CD4-positive, alpha-beta T cell (primary cell): ENCODE measurements at regions not wholly inside any gene's neighbourhood (a gene's known extent, or its start where the extent isn't known, plus 50 kb on each side); places are given as distances from the start of the nearest gene placed in this dataset.

Experiments used
- ATAC-seq: fragments of 200-7000 bp; cut with Tn5 transposase; one replicate; pipeline ENCODE4 v1.10.0; 2022; ENCODE audit warnings: mild to moderate bottlenecking; ENCODE audit not compliant: poor library complexity
- CTCF ChIA-PET: fragments of 350-600 bp; sonication (Branson Sonifier 250); formaldehyde crosslinking; loops from one replicate; lab custom pipeline; 2021; ENCODE audit warnings: antibody characterized with exemption, inconsistent platforms; lab: Charles Lee
- POLR2A ChIA-PET: fragments of 350-600 bp; sonication (Branson Sonifier 250); formaldehyde crosslinking; loops from one replicate; lab custom pipeline; 2021; ENCODE audit warnings: antibody characterized with exemption, inconsistent platforms; lab: Charles Lee
- DNase-seq, 14 experiments: peaks; one replicate each; pipeline ENCODE4 v3.0.0-alpha.2; 2013 to 2020; ENCODE audit warnings: mixed read lengths in 2 of 14
- H3K27ac ChIP-seq, 2 donors: one replicate each; pipeline versions ENCODE4 v1.5.1 to v1.7.0; 2013; ENCODE audit warnings: low read length in 2 of 2, low read depth in 1 of 2, mild to moderate bottlenecking in 1 of 2
- H3K27me3 ChIP-seq, 2 experiments: 1 replicate in 1 of 2; 2 replicates in 1 of 2; pipeline versions ENCODE4 v1.6.1 to v1.7.0; 2013; ENCODE audit warnings: low read length in 2 of 2, control low read depth in 1 of 2, mild to moderate bottlenecking in 1 of 2, moderate library complexity in 1 of 2; ENCODE audit not compliant: insufficient read depth in 2 of 2, control insufficient read depth in 1 of 2
- H3K36me3 ChIP-seq: one replicate; pipeline ENCODE4 v1.6.1; 2013; ENCODE audit warnings: low read length, control low read depth; ENCODE audit not compliant: insufficient read depth
- H3K4me1 ChIP-seq: one replicate; pipeline ENCODE4 v1.6.1; 2013; ENCODE audit warnings: low read length, control low read depth; ENCODE audit not compliant: insufficient read depth
- H3K4me3 ChIP-seq: one replicate; pipeline ENCODE4 v1.5.1; 2013; ENCODE audit warnings: mild to moderate bottlenecking, low read length, moderate library complexity
- H3K9me3 ChIP-seq, 2 experiments: 1 replicate in 1 of 2; 2 replicates in 1 of 2; pipeline versions ENCODE4 v1.6.1 to v1.7.0; 2013; ENCODE audit warnings: low read length in 2 of 2, mild to moderate bottlenecking in 2 of 2, control low read depth in 1 of 2, moderate library complexity in 1 of 2; ENCODE audit not compliant: control insufficient read depth in 1 of 2, insufficient read depth in 1 of 2
- H3K27ac Mint-ChIP-seq: one replicate; pipeline ENCODE4 v1.8.0; 2020; ENCODE audit warnings: mixed read lengths
- H3K27me3 Mint-ChIP-seq: one replicate; pipeline ENCODE4 v1.8.0; 2021; ENCODE audit warnings: mixed read lengths
- H3K36me3 Mint-ChIP-seq: one replicate; pipeline ENCODE4 v1.8.0; 2021; ENCODE audit warnings: low read depth, mixed read lengths
- H3K4me1 Mint-ChIP-seq: one replicate; pipeline ENCODE4 v1.8.0; 2021; ENCODE audit warnings: low read depth, mixed read lengths
- H3K4me3 Mint-ChIP-seq: one replicate; pipeline ENCODE4 v1.8.0; 2020; ENCODE audit warnings: mild to moderate bottlenecking, mixed read lengths
- H3K9me3 Mint-ChIP-seq: one replicate; pipeline ENCODE4 v1.8.0; 2020; ENCODE audit warnings: mixed read lengths
- CTCF ChIP-seq: fragments of 200-600 bp; IDR thresholded peaks from one replicate; pipeline ENCODE4 v1.8.0; 2022; ENCODE audit warnings: antibody characterized with exemption, mild to moderate bottlenecking
- intact Hi-C, 2 experiments: fragments of 100-400 bp; cut with DNase I in 1 of 2; cut with micrococcal nuclease in 1 of 2; formaldehyde crosslinking; loops; one replicate each; pipeline versions ENCODE4 v1.15.1 to v1.9.0; 2023 to 2025; cut with DNase I, micrococcal nuclease

GRCh38 chr9:121561385-121562222 lies 62.0 kb upstream of the GGTA1 start:
- peaks cover 10% of the 10 kb centered on the region for H3K27me3 Mint-ChIP-seq
- Histone ChIP-seq H3K4me1 (peaks cover 4% of the 10 kb centered on the region), H3K27ac (no peak overlapping the region), H3K4me3 (no peak overlapping the region), H3K27me3 (peaks cover 0 to 4% of the 10 kb centered on the region in 2 experiments), H3K36me3 (no peaks in the 10 kb centered on the region), H3K9me3 (no peaks in the 10 kb centered on the region)
- no peak overlapping the region for H3K4me3 Mint-ChIP-seq
- no peaks in the 10 kb centered on the region for H3K36me3 Mint-ChIP-seq
- no peaks in the 10 kb centered on the region for H3K4me1 Mint-ChIP-seq
- POLR2A ChIA-PET: no interaction called here
- no peak for TF ChIP-seq CTCF
- CTCF ChIA-PET: no interaction called here
- DNase-seq (no peak), ATAC-seq (no peak)
- H3K27ac Mint-ChIP-seq: no peak overlapping the region
- intact Hi-C loops: no loop called here
- H3K9me3 Mint-ChIP-seq: no peaks in the 10 kb centered on the region

GRCh38 chr9:121562301-121562700 lies 62.7 kb upstream of the GGTA1 start:
- peaks cover 10% of the 10 kb centered on the region for H3K27me3 Mint-ChIP-seq
- no peak overlapping the region for H3K27ac Mint-ChIP-seq
- POLR2A ChIA-PET: no interaction called here
- H3K4me3 ChIP-seq: no peak overlapping the region
- no peaks in the 10 kb centered on the region for H3K9me3 Mint-ChIP-seq
- H3K27ac ChIP-seq: no peak overlapping the region
- H3K36me3 ChIP-seq: no peaks in the 10 kb centered on the region
- no peaks in the 10 kb centered on the region for H3K4me1 Mint-ChIP-seq
- TF ChIP-seq CTCF: no peak
- no peak for ATAC-seq
- H3K9me3 ChIP-seq: peaks cover 0 to under 1% of the 10 kb centered on the region in 2 experiments
- peaks cover 4% of the 10 kb centered on the region for H3K4me1 ChIP-seq
- no peak for DNase-seq
- H3K4me3 Mint-ChIP-seq: no peak overlapping the region
- H3K36me3 Mint-ChIP-seq: no peaks in the 10 kb centered on the region
- CTCF ChIA-PET: no interaction called here
- intact Hi-C loops: no loop called here
- peaks cover 0 to 4% of the 10 kb centered on the region in 2 experiments for H3K27me3 ChIP-seq

- H3K27ac Mint-ChIP-seq: no peak overlapping the region
- H3K27ac ChIP-seq: no peak overlapping the region
- ChIA-PET CTCF (no interaction called here), POLR2A (no interaction called here)
- no peaks in the 10 kb centered on the region for H3K36me3 Mint-ChIP-seq
- no peaks in the 10 kb centered on the region for H3K27me3 ChIP-seq
- no peaks in the 10 kb centered on the region for H3K9me3 Mint-ChIP-seq
- H3K4me3 ChIP-seq: no peak overlapping the region
- no peak for DNase-seq
- TF ChIP-seq CTCF: no peak
- no peaks in the 10 kb centered on the region for H3K36me3 ChIP-seq
- no peak overlapping the region for H3K4me3 Mint-ChIP-seq
- H3K9me3 ChIP-seq: peaks cover 0 to 5% of the 10 kb centered on the region in 2 experiments
- no peaks in the 10 kb centered on the region for H3K4me1 Mint-ChIP-seq
- peaks cover 10% of the 10 kb centered on the region for H3K27me3 Mint-ChIP-seq
- intact Hi-C loops: no loop called here
- no peaks in the 10 kb centered on the region for H3K4me1 ChIP-seq
- ATAC-seq: no peak
Observed at GRCh38 chr9:121563425-121563824, 63.8 kb upstream of the GGTA1 start.
